CD4-positive, alpha-beta T cell treated with Interleukin-17A for 4 hours (primary cell): ENCODE measurements at regions not wholly inside any gene's neighbourhood (a gene's known extent, or its start where the extent isn't known, plus 50 kb on each side); places are given as distances from the start of the nearest gene placed in this dataset.
A peak's percentile ranks its signal among the peaks of the same experiment; 100 is the strongest.
"Not testable (repeated sequence)": the region's sequence is repeated elsewhere in the genome, so short reads cannot be mapped to it uniquely, and the experiment has no call there.

ENCODE experiments used
- DNase-seq: peaks from one replicate; pipeline ENCODE4 v3.0.0-alpha.2; 2020; ENCODE audit warnings: mixed read lengths

DNA sequence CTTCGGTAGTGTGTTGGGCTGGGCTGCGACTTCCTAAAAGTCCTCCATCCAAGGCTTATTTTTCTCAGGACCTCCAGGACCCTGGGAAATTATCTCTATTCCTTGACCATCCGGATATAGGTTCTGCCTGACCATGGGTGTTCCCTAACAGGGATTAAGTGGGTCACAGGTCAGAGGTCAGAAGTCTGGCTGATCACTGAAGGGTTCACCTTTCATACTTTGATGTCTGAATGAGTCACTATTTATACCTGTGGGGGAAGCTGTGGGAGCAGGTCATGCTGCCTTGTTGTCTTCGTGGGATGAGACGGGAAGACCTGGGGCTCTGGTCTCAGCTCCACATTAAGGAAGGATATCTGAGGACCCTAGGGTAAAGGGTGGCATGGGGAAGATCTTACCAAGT is 65.0 kb upstream of the ETV3 start:
- no peak for DNase-seq

- DNase-seq, result no peak
Measured at GRCh38 chr1:157202331-157202730, 64.1 kb upstream of the ETV3 start.

DNA sequence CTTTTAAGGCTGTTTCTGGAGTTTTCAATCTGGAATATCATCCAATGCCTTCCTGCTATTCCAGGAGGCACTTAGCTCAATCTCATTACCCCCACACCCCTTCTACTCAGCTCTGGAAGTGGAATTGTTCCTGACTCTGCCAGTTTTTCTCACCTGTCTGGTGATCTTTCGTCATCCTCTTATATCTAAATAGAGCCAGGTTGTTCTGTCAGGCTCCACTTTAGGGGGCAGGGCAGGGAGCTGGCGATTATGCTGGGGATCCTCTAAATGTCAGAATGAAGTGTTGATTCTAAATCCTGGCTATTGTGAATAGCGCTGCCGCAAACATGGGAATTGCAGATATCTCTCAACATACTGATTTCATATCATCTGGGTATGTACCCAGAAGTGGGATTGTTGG is 63.6 kb upstream of the ETV3 start:
- DNase-seq, result no peak

DNA sequence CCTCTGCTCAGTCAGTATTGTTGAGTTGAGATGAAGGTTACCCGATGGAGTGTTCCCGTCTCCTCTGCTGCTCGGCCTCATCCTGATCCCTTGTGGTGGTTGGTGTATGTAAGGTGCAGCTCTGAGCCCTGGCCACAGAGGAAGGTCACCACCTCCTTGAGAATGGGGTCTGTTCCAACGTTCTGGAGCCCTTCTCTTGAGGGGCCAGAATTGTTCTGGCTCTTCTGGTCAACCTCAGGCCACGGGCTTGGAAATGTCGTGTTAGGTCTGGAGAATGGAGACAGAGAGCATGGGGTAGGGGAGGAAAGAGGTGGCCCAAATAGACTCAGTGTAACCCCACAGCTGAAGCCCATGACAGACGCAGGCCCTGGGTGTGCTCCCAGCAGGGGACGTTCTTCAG is 62.3 kb upstream of the ETV3 start:
- no peak for DNase-seq

DNA sequence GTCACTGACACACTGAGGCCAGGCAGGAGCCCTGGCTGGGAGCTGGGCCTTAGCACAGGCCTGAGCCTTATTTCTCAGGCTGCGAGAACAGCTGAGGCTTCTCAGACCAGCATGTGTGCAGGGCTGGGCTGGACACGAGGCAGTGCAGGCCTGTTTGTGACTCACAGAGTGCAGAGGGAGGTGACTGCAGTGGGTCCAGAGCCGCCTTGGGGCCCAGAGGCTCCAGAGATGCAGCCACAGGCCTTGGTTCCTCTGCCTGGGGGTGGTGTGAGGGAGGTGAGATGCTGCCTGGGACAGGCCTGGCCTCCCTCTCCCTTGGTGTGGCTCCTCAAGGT is 61.2 kb upstream of the ETV3 start:
- no peak for DNase-seq

DNA sequence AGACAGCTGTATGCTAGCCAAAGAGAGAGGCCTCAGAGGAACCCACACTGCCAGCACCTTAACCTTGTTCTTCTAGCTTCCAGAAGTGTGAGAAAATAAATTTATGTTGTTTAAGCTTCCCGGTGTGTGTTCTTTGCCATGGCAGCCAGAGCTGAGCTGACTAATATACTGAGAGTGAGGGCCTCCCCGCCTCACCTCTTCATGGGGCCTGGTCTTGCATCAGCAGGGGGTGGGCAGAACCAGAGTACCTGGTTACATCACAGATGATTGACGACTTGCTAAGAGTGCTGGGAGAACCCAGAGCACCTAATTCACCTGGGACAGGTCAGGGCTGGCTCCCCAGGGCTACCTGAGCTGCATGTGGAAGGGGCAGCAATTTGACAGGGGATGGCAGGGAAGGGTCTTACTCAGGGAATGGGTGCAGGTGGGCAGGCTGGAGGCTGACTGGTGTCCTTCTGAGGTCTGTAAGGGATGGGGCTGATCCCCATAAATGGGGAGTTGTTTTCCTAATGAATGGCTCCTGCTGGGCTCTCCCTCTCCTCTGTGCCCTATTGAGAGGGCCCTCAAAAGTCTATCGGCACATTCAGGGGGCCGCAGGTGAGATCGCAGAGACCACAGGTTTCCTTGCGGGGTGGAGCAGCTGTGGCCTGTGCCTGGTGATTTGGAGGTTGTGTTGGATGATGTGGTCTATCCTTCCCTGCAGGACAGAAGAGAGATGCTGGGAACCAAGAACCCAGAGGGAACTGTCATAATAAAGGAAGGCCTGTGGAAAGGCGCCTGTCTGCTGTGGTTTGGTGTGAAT is 60.6 kb upstream of the ETV3 start:
- DNase-seq, result no peak

DNA sequence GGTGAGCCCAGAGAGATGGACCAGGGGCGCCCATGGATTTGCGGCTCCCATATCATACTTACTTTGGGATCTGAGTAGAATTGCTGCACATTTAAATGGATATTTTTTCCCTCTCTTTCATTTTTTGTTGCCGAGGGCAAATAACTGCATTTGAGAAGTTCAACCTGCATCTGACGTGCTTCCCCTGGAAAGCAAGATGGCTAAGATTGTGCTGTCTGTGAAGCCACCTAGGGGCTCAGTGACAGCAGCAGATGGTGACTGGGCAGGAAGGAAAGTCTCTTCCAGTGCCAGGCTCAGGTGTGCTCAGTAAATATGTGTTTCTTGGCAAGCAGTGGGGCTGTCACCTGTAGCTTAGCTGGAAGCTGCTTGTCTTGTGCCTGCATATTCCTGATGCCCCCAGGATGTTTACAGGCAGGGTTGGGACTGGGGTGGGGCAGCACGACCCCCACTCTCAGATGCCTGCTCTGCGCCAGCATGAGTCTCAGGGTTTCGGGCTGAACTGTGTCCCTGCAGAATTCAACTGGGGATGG is 59.8 kb upstream of the ETV3 start:
- no peak for DNase-seq

GRCh38 chr1:157196670-157197456 is 58.7 kb upstream of the ETV3 start:
- DNase-seq, result not testable (repeated sequence)

GRCh38 chr1:157196245-157196543 is 58.0 kb upstream of the ETV3 start:
- DNase-seq, result no peak

DNA sequence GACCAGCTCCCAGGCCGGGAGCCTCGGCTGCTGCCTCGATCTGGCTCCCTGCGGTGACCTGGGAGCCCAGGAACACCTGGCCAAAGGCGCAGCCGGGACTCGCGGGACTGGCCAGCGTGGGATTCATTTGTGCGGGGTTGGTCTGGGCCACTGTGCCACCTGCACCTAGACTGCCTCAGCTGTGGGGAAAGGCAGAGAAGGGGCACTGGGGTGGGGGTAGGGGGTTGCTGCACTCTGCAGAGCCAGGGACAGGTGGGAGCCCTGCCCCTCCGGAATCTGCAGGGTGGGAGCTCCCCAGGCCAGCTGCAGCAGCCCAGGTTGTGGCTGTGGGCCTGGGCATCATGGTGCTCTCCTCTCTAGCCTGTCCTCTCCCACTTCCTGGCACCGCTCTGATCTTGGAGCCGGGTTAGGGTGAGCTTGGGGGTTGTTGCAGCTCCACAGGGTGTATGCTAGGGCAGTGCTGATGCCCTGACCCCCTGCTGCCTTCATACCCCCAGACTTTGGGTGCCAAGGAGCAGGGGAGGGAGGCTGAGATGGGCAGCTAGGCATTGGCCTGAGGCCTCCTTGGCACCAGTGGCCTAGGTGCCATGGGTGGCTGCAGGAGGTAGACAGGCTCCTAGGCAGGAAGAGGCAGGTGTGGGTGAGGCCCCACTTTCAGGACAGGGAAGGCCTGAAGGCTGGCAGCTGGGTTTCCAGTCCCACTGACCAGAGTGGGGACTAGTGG is 57.5 kb upstream of the ETV3 start:
- DNase-seq, result no peak

- no peak for DNase-seq
Measured at GRCh38 chr1:157194731-157195520, 56.7 kb upstream of the ETV3 start.

- peak; percentile 57 for DNase-seq
Measured at GRCh38 chr1:157193702-157194391, 55.7 kb upstream of the ETV3 start.

GRCh38 chr1:157193219-157193618 is 55.0 kb upstream of the ETV3 start:
- no peak for DNase-seq

DNA sequence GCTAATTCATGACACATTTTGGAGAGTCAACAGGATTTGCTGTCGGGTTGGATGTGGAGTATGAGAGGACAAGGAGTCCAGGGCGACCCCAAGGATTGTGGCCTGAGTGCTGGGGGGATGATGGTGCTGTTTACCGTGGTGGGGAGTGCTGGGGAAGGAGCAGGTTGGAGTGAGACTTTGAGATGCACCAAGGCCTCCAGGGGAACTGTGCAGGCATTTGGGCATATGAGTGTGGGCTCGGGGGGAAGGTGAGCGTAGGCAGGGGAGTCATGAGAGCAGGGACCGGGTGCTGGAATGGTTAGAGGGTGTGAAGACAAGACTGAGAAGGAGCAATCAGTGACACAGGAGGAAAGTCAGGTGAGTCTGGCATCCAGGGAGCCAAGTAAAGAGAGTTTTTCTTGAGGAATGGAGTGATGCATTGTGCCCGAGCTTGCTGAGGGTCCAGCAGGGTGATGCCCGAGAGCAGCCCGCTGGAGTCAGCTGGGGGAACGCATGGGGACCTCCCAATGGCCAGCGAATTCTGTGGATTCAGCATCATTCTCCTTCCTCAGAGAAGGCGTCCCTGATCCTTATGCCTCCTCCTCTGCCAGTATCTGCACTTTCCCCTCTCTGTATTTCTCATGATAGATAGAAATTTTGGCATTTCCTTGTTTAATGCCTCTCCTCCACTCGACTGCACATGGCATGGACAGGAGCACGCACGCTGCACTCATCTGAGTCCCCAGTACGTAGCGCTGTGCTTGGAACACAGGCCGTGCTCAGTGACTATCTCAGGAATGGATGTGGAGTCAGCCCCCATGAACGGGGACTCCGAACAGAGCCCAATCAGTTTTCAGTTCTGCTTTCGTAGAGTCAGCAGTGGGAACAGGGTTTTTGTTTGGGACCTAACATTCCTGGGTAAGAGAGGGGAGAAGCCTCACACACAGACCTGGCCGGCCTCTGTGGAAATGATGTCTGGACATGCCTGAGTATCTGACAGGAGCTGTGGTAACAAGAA is 52.1 kb upstream of the ETV3 start:
- no peak for DNase-seq

DNA sequence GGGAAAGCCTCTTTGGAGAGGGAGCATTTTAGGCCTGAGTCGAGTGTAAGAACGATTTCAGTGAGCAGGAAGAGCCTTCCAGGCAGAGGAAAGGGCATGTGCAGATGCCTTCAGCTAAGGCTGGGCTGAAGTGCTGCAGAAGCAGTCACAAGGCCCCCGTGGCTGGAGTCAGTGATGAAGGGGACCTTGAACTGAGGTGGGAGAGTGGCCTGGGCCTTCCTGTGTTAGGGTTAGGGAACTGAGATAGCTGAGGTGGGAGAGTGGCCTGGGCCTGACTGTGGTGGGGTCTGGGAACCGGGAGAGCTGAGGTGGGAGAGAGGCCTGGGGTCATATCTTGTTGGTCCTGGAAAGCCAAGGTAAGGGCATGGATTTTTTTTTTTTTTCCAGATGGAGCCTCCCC is 50.9 kb upstream of the ETV3 start:
- no peak for DNase-seq
